K562 (cell line): ENCODE measurements at regions not wholly inside any gene's neighbourhood (a gene's known extent, or its start where the extent isn't known, plus 50 kb on each side); places are given as distances from the start of the nearest gene placed in this dataset.

Experiments
- ETV5 ChIP-seq: sonication (generic); formaldehyde crosslinking; IDR thresholded peaks from 2 replicates; pipeline ENCODE4 v1.4.0; 2020; ENCODE audit warnings: low read depth, mild to moderate bottlenecking, missing genetic modification reagents
- EZH2 ChIP-seq: IDR thresholded peaks from 2 replicates; pipeline ENCODE4 v1.6.1; 2012; ENCODE audit warnings: low read depth, mild to moderate bottlenecking, inconsistent platforms, low read length, borderline replicate concordance
- POLR3A ChIP-seq: IDR thresholded peaks from 2 replicates; pipeline ENCODE4 v1.6.1; 2011; ENCODE audit warnings: borderline replicate concordance, mild to moderate bottlenecking, moderate library complexity; ENCODE audit not compliant: insufficient read length, insufficient read depth; ENCODE audit errors: extremely low read depth
- TF ChIP-seq, protein P1 (sequence below): fragments of 450-650 bp; IDR thresholded peaks from 2 replicates; pipeline ENCODE4 v1.6.1; 2014; ENCODE audit warnings: low read depth, mild to moderate bottlenecking, moderate library complexity, borderline replicate concordance
- TF ChIP-seq, protein P2 (sequence below): fragments of 200-600 bp; sonication (generic); IDR thresholded peaks from one replicate; pipeline ENCODE4 v1.6.1; 2012; ENCODE audit warnings: mild to moderate bottlenecking, low read depth, low read length, inconsistent platforms
- TF ChIP-seq, protein P3 (sequence below), 2 experiments: IDR thresholded peaks in 1 of 2; conservative IDR thresholded peaks in 1 of 2; 2 replicates each; pipeline ENCODE4 v1.6.1; 2016; ENCODE audit warnings: low read depth in 2 of 2, mild to moderate bottlenecking in 1 of 2, missing compliant biosample characterization in 1 of 2, missing genetic modification characterization in 1 of 2, moderate library complexity in 1 of 2

DNA sequence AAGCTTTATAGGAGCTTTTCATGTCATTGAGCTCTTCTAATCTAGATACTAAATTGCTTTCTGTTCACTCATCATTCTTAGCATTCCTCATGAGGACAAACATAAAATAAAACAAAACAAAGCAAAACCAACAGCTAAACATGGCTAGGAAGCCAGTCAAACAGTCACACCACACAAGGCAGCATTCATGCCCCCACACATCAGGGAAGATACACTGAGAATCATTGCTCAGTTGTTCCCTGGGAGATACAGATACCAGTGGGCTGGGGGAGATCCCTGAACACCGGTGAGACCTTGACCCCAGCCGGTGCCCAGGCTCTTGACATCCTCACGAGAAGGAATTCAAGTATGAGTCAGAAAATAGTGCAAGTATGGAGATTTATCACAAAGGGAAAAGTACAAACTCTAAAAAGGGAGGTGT lies 177.9 kb upstream of the ARL4C start (continued):
- TF ChIP-seq, protein P1, sequence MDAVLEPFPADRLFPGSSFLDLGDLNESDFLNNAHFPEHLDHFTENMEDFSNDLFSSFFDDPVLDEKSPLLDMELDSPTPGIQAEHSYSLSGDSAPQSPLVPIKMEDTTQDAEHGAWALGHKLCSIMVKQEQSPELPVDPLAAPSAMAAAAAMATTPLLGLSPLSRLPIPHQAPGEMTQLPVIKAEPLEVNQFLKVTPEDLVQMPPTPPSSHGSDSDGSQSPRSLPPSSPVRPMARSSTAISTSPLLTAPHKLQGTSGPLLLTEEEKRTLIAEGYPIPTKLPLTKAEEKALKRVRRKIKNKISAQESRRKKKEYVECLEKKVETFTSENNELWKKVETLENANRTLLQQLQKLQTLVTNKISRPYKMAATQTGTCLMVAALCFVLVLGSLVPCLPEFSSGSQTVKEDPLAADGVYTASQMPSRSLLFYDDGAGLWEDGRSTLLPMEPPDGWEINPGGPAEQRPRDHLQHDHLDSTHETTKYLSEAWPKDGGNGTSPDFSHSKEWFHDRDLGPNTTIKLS = no peak
- TF ChIP-seq, protein P2, sequence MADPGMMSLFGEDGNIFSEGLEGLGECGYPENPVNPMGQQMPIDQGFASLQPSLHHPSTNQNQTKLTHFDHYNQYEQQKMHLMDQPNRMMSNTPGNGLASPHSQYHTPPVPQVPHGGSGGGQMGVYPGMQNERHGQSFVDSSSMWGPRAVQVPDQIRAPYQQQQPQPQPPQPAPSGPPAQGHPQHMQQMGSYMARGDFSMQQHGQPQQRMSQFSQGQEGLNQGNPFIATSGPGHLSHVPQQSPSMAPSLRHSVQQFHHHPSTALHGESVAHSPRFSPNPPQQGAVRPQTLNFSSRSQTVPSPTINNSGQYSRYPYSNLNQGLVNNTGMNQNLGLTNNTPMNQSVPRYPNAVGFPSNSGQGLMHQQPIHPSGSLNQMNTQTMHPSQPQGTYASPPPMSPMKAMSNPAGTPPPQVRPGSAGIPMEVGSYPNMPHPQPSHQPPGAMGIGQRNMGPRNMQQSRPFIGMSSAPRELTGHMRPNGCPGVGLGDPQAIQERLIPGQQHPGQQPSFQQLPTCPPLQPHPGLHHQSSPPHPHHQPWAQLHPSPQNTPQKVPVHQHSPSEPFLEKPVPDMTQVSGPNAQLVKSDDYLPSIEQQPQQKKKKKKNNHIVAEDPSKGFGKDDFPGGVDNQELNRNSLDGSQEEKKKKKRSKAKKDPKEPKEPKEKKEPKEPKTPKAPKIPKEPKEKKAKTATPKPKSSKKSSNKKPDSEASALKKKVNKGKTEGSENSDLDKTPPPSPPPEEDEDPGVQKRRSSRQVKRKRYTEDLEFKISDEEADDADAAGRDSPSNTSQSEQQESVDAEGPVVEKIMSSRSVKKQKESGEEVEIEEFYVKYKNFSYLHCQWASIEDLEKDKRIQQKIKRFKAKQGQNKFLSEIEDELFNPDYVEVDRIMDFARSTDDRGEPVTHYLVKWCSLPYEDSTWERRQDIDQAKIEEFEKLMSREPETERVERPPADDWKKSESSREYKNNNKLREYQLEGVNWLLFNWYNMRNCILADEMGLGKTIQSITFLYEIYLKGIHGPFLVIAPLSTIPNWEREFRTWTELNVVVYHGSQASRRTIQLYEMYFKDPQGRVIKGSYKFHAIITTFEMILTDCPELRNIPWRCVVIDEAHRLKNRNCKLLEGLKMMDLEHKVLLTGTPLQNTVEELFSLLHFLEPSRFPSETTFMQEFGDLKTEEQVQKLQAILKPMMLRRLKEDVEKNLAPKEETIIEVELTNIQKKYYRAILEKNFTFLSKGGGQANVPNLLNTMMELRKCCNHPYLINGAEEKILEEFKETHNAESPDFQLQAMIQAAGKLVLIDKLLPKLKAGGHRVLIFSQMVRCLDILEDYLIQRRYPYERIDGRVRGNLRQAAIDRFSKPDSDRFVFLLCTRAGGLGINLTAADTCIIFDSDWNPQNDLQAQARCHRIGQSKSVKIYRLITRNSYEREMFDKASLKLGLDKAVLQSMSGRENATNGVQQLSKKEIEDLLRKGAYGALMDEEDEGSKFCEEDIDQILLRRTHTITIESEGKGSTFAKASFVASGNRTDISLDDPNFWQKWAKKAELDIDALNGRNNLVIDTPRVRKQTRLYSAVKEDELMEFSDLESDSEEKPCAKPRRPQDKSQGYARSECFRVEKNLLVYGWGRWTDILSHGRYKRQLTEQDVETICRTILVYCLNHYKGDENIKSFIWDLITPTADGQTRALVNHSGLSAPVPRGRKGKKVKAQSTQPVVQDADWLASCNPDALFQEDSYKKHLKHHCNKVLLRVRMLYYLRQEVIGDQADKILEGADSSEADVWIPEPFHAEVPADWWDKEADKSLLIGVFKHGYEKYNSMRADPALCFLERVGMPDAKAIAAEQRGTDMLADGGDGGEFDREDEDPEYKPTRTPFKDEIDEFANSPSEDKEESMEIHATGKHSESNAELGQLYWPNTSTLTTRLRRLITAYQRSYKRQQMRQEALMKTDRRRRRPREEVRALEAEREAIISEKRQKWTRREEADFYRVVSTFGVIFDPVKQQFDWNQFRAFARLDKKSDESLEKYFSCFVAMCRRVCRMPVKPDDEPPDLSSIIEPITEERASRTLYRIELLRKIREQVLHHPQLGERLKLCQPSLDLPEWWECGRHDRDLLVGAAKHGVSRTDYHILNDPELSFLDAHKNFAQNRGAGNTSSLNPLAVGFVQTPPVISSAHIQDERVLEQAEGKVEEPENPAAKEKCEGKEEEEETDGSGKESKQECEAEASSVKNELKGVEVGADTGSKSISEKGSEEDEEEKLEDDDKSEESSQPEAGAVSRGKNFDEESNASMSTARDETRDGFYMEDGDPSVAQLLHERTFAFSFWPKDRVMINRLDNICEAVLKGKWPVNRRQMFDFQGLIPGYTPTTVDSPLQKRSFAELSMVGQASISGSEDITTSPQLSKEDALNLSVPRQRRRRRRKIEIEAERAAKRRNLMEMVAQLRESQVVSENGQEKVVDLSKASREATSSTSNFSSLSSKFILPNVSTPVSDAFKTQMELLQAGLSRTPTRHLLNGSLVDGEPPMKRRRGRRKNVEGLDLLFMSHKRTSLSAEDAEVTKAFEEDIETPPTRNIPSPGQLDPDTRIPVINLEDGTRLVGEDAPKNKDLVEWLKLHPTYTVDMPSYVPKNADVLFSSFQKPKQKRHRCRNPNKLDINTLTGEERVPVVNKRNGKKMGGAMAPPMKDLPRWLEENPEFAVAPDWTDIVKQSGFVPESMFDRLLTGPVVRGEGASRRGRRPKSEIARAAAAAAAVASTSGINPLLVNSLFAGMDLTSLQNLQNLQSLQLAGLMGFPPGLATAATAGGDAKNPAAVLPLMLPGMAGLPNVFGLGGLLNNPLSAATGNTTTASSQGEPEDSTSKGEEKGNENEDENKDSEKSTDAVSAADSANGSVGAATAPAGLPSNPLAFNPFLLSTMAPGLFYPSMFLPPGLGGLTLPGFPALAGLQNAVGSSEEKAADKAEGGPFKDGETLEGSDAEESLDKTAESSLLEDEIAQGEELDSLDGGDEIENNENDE = no peak
- TF ChIP-seq EZH2 (no peak), POLR3A (no peak), ETV5 (CRISPR knock-in tag) (no peak)
- TF ChIP-seq, protein P3, sequence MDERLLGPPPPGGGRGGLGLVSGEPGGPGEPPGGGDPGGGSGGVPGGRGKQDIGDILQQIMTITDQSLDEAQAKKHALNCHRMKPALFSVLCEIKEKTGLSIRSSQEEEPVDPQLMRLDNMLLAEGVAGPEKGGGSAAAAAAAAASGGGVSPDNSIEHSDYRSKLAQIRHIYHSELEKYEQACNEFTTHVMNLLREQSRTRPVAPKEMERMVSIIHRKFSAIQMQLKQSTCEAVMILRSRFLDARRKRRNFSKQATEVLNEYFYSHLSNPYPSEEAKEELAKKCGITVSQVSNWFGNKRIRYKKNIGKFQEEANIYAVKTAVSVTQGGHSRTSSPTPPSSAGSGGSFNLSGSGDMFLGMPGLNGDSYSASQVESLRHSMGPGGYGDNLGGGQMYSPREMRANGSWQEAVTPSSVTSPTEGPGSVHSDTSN (CRISPR knock-in tag; IDR thresholded peaks at IDR 0.05; ENCODE audit: low read depth) = no peak
- TF ChIP-seq, protein P3 (tag; conservative IDR thresholded peaks at IDR 0.05; ENCODE audit: low read depth) = no peak
- TF ChIP-seq, all 486 proteins: peak for 0
